Hematopoietic multipotent progenitor cell treated with erythropoietin and hydrocortisone succinate and interleukin-3 and kit ligand, for 6 days (in vitro differentiated cells): ENCODE measurements at regions not wholly inside any gene's neighbourhood (a gene's known extent, or its start where the extent isn't known, plus 50 kb on each side); places are given as distances from the start of the nearest gene placed in this dataset.

Source experiments
- DNase-seq: peaks from one replicate; pipeline ENCODE4 v3.0.0-alpha.2; 2015

GRCh38 chrY:7463711-7464110 lies 552.2 kb upstream of the AMELY start:
- DNase-seq = no peak

GRCh38 chrY:7463196-7463595 lies 551.6 kb upstream of the AMELY start:
- no peak for DNase-seq

DNA sequence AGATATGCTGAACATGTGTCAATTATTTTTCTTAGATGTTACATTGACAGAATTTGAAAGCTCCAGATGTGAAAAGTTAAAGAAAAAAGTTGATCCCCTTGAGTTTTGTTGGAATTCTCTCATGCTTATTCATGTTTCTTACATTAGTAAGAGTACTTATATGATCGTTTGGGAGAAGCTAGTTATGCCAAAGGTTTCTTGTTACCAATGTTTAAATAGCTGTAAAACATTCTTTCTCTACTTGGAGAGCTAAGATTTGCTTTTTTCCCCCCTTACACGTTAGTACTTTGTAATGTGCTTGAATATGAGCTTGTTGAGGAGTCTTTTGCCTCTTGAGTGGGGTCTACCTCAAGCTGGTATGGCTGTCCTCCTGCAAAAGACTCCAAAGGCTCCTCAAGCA lies 551.1 kb upstream of the AMELY start:
- no peak for DNase-seq

- no peak for DNase-seq
Measured at GRCh38 chrY:7461873-7462525, 550.4 kb upstream of the AMELY start.

GRCh38 chrY:7459802-7460201 lies 548.2 kb upstream of the AMELY start:
- no peak for DNase-seq

DNA sequence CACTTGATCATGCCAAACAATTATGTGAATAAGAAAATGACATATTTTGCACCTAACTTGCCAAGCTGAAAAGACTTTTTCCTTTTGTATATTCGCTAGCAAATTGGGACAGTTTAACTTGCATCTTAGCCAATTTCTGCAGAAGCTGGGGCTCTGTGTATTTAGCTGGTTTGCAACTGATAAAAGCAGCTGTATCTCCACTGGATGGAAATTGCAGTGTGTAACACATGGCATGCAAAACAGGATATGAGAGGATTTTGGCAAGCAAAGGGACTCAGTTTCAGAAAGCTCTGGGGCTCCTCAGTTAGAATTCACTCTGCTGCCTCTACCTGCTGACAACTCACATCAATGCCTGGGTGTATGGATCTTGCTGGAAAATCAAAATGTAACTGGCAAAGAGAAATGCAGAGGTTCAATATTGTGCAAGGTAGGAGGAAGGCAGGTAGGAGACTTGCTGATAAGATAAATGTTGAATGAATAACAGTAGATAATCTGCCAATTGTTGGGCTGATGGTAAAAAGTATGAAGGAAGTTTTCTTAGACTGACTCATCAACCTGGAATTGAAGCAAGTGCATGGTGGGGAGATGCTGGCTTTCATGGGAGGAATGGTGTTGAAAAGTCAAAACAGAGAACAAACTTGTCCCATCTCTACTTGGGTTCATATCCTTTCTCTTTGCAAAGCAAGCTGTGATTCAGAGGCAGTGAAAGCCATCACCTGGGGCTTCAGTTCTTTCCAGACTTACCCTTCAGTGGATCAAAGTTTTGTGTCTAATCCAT lies 546.9 kb upstream of the AMELY start:
- DNase-seq = no peak

GRCh38 chrY:7457286-7458015 lies 545.9 kb upstream of the AMELY start:
- DNase-seq = no peak

GRCh38 chrY:7455626-7456025 lies 544.1 kb upstream of the AMELY start:
- no peak for DNase-seq

DNA sequence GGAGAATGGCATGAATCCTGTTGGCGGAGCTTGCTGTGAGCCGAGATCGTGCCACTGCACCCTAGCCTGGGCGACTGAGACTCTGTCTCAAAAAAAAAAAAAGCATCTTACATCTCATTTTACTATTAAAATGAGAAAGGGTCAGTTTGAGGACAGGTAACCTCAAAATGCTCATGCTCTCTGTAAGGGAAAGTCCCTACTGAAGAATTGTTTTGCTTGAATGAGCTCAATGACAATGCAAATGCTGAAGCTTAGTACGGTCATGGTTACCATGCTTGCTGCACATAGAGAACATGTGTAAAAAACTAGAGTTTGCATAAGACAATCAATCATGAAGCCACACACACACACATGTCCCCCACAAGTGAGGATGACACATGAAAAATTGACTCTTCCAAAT lies 541.8 kb upstream of the AMELY start:
- no peak for DNase-seq

GRCh38 chrY:7452246-7452645 lies 540.7 kb upstream of the AMELY start:
- DNase-seq = no peak

- DNase-seq = no peak
Measured at GRCh38 chrY:7449860-7450259, 538.3 kb upstream of the AMELY start.

DNA sequence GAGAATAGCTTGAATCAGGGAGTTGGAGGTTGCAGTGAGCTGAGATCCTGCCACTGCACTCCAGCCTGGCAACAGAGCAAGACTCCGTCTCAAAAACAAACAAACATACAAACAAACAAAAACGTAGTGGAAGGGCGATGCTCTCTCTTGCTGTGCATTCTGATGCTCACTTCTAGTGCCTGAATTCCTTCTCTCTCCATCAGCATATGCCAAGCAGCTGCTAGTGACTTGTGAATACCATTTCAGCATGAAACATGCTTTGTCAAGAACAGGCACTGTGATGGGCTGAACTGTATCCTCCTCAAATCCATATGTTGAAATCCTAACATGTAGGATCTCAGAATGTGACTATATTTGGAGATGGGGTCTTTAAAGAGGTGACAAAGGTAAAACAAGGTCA lies 537.1 kb upstream of the AMELY start:
- DNase-seq = no peak

- DNase-seq = no peak
Measured at GRCh38 chrY:7447881-7448516, 536.4 kb upstream of the AMELY start.

- no peak for DNase-seq
Measured at GRCh38 chrY:7444141-7444540, 532.6 kb upstream of the AMELY start.

DNA sequence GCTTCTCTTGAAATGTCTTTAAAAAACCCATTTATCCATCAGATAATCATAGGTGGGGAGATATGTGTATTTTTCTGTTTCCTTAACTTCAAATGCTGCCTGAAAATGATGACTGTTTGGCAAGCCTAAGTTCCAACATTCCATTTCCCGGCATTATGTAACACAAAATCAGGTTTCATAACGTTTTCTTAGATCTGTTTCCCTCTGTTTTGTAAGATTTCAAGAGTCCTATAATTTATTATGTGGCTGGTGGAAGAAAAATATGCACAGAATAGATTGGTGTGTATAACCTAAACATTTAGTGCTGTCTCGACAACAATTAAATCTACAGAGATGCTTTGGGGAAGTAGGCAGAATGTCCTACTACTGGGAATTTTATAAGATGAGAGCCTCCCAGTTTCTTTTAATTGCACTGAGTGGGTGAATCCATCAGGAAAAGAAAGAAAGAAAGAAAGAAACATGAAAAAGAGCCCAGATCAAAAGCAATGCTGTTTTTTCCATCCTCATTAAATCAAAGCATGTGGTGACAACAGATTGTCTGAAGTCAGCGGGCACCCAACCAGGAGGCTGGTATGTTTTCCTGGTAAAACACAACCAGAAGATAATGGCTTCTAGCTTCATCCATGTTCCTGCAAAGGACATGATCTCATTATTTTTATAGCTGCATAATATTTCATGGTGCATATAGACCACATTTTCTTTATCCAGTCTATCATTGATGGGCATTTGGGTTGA lies 529.4 kb upstream of the AMELY start:
- DNase-seq = no peak

DNA sequence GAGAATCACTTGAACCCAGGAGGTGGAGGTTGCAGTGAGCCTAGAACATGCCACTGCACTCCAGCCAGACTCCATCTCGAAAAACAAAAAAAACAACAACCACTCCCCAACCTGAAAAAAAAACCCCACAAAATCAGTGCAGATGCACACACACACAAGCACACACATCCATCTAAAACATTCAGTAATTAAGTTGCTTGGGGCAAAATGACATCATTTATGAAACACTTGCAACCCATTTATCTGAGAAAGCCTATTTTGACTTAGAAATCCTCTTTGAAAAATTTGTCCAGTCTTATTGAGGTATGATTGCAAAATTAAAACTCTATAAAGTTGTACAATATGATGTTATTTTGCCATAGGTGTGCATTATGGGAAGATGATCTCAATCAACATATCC lies 525.5 kb upstream of the AMELY start:
- no peak for DNase-seq

DNA sequence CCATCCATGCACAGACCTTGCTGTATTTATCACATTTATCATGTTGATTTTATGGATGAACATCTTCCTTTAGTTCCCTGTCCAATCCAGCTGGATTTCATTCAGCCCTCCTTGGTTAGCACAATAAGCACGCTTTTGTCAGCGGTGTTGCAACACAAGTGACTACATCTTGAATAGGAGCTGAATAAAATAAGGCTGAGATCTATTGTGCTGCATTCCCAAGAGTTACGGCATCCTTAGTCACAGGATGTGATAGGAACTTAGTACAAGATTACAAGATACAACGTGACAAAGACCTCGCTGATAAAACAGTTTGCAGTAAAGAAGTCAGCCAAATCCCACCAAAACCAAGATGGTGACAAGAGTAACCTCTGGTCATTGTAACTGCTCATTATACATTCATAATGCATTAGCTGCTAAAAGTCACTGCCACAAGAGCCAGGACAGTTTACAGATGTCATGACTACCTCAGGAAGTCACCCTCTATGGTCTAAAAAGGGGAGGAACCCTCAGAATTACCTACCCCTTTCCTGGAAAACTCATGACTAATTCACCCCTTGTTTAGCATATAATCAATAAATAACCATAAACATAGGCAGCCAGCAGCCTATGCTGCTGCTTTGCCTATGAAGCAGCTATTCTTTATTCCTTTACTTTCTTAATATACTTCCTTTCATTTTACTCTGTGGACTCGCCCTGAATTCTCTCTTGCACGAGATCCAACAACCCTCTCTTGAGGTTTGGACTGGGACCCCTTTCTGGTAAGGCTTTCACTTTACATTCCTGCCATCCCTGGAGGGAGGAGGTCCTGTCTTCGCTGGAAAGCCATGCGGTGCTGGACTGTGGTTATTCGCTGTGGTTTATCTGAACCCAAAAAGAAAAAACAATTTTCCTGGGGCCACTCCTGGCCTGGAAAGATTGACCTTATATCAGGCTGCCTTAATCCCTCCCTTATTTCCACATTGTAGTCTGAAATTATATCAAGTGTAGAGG lies 522.6 kb upstream of the AMELY start:
- DNase-seq = no peak

DNA sequence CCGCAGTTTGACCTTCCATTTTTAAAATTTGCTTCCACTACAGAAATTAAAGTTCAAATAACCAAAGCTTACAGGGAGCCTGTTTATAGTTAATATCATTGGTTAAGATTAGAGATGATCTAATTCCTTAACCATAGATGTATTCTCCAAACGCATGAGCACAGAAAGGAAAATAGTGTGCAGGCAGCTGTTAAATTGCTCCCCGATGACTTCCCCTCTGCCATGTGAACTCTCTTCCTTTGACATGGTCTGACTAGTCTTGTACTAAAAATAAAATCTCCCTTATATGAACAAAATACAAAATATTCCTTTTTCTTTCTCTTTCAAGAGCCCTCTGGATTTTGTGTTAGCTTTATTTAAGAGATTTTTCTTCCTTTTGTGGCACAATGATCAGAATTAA lies 507.6 kb upstream of the AMELY start:
- no peak for DNase-seq

DNA sequence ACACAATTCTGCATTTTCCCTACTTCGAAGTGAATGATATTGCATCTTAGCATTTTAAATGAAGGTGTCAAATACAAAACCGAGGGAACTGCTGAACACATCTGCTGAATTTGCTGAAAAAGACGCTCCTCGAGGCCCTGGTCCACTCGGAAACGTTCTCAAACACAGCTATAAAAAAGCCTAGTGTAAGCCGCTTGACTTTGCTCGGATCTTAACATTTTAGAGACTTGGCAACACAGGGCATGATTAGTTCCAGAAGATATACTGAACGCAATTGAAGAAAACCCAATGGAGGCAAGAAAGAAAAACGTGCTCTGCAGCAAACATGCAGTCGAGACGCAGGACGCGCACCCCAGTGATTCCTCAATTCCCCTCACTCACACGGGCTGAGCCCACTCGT lies 506.4 kb upstream of the AMELY start:
- DNase-seq = no peak

DNA sequence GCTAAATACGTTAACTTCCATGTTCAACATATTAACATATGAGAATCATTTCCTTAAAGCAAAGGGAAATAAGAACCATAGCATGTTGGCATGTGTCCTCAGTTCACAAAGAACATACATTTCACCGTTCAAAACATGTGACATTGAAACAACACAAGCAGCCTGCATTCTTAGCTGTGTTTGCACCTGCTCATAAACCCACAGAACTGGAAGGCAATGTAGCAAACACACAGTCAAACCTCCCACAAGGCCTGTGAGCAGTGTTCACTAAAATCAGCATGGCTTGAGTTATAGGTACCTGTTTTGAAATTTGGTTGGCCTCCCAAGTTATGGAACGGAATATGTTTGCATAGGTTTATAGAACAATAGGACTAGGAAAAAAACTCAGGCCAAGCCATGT lies 504.9 kb upstream of the AMELY start:
- no peak for DNase-seq

- DNase-seq = no peak
Measured at GRCh38 chrY:7415157-7415633, 503.6 kb upstream of the AMELY start.
